ENCODE measurements at regions not wholly inside any gene's neighbourhood (a gene's known extent, or its start where the extent isn't known, plus 50 kb on each side); places are given as distances from the start of the nearest gene placed in this dataset.

- TF ChIP-seq, protein P1, sequence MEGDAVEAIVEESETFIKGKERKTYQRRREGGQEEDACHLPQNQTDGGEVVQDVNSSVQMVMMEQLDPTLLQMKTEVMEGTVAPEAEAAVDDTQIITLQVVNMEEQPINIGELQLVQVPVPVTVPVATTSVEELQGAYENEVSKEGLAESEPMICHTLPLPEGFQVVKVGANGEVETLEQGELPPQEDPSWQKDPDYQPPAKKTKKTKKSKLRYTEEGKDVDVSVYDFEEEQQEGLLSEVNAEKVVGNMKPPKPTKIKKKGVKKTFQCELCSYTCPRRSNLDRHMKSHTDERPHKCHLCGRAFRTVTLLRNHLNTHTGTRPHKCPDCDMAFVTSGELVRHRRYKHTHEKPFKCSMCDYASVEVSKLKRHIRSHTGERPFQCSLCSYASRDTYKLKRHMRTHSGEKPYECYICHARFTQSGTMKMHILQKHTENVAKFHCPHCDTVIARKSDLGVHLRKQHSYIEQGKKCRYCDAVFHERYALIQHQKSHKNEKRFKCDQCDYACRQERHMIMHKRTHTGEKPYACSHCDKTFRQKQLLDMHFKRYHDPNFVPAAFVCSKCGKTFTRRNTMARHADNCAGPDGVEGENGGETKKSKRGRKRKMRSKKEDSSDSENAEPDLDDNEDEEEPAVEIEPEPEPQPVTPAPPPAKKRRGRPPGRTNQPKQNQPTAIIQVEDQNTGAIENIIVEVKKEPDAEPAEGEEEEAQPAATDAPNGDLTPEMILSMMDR (IDR thresholded peaks at IDR 0.05; ENCODE audit: poor library complexity) = no peak
- no peak for TF ChIP-seq EZH2phosphoT487 (IDR thresholded peaks at IDR 0.05; ENCODE audit: low read depth, severe bottlenecking, unreplicated experiment)
- no peak for TF ChIP-seq EZH2 (IDR thresholded peaks at IDR 0.05; ENCODE audit: borderline replicate concordance)
Observed at GRCh38 chr13:50697746-50698539, 145.5 kb downstream of the DLEU7 start.

Data from hepatocyte (in vitro differentiated cells).